ENCODE measurements at regions not wholly inside any gene's neighbourhood (a gene's known extent, or its start where the extent isn't known, plus 50 kb on each side); places are given as distances from the start of the nearest gene placed in this dataset.

DNA sequence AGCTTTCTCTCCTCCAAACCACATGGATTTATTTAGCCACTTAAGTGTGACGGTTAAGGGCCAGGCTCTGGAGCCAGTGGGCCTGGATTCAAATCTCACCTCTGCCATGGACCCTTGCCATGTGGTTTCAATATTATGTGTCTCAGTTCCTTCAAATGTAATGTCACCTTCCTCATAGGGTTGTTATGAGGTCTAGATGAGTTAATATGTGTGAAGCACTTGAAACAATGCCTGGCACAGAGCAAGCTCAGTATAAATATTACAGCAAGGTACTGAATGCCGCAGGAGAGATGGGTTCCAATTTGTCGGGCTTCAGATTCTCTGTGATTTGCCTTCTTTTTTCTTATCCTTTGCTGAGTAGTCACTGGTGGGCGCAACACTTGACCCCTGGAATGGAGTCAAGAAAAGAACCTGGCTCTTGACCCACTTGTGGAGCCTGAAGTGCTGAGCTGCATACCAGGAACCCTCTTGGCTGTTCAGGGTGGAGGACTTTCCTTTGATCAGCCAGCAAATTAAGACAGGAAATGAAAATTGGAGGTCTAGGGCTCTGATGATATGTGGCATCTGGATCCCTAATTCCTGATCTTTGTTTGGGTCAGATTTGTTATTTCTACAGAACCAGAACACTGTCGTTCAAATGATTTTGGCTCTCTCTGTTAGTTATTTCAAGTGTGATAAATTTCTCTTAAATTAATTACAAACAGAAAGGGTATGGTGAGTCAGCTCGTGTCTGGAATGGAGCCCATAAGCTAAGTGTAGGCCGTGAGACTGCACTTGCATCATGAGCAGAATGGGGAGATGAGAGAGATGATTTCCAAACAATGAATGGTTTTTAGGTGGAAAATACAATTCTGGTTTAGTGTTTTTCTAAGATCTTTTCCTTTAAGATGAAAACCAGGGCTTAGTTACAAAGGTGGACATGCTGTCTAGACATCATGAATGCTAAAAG is 293.0 kb downstream of the KCNS3 start:
- POLR2A ChIA-PET, result no interaction called here
- H3K4me3 ChIP-seq (ENCODE audit: low read depth, low read length), result no peak overlapping the region
- H3K27ac ChIP-seq (ENCODE audit: extremely low read depth, low read depth, low read length), result no peak overlapping the region
- TF ChIP-seq ZBTB48 (tag by site-specific recombination; IDR thresholded peaks at IDR 0.05) (no peak), ZBTB17 (tag by site-specific recombination; IDR thresholded peaks at IDR 0.05) (no peak), ZNF133 (tag by site-specific recombination; IDR thresholded peaks at IDR 0.05) (no peak)
- TF ChIP-seq, protein P1, sequence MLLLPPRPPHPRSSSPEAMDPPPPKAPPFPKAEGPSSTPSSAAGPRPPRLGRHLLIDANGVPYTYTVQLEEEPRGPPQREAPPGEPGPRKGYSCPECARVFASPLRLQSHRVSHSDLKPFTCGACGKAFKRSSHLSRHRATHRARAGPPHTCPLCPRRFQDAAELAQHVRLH (tag by site-specific recombination; IDR thresholded peaks at IDR 0.05), result no peak
- H3K4me1 ChIP-seq (ENCODE audit: control insufficient read depth, insufficient read depth, low read length), result no peaks in the 10 kb centered on the region
- H3K36me3 ChIP-seq (ENCODE audit: control insufficient read depth in 2 of 2, insufficient read depth in 1 of 2, low read length in 2 of 2), result no peaks in the 10 kb centered on the region
- H3K9me3 ChIP-seq (ENCODE audit: control insufficient read depth, insufficient read depth, low read depth, low read length), result no peaks in the 10 kb centered on the region
- CTCF ChIA-PET, result interaction anchor here (0.8 to 0.9 kb wide), 2 partner anchors 12 to 323 kb away, joined by 3 read pairs; no protein-coding TSS in a partner anchor

DNA sequence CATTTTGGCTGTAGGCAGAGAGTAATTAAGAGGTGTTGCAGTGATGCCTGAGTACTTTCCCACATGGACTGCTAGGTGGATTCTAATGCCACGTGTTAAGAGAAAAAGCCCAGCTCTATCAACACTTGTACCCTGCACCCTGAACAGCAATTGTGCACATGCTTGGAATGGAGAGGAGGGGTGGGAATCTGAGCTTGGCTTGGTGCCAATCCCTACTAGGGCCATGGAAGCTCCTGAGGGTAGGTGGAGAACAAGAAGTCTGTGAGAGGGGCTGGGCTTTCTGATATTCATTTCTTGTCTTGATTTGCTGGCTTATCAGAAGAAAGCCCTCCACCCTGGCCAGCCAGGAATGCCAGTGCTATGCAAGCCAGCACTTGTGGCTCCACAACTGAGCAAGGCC is 292.2 kb downstream of the KCNS3 start:
- ChIA-PET CTCF (interaction anchor here (0.9 kb wide), 1 partner anchor 12 kb away, joined by 3 read pairs; no protein-coding TSS in a partner anchor), POLR2A (no interaction called here)
- TF ChIP-seq ZNF366 (tag by site-specific recombination; conservative IDR thresholded peaks at IDR 0.05), result no peak
- no peak for TF ChIP-seq ZNF169 (tag by site-specific recombination; IDR thresholded peaks at IDR 0.05)
- no peak for TF ChIP-seq ZNF548 (tag by site-specific recombination; IDR thresholded peaks at IDR 0.05)
- TF ChIP-seq, protein P2, sequence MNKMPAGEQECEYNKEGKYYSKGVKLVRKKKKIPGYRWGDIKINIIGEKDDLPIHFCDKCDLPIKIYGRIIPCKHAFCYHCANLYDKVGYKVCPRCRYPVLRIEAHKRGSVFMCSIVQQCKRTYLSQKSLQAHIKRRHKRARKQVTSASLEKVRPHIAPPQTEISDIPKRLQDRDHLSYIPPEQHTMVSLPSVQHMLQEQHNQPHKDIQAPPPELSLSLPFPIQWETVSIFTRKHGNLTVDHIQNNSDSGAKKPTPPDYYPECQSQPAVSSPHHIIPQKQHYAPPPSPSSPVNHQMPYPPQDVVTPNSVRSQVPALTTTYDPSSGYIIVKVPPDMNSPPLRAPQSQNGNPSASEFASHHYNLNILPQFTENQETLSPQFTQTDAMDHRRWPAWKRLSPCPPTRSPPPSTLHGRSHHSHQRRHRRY (tag by site-specific recombination; IDR thresholded peaks at IDR 0.05), result no peak
- no peak for TF ChIP-seq ZBTB48 (tag by site-specific recombination; IDR thresholded peaks at IDR 0.05)
- TF ChIP-seq, protein P3, sequence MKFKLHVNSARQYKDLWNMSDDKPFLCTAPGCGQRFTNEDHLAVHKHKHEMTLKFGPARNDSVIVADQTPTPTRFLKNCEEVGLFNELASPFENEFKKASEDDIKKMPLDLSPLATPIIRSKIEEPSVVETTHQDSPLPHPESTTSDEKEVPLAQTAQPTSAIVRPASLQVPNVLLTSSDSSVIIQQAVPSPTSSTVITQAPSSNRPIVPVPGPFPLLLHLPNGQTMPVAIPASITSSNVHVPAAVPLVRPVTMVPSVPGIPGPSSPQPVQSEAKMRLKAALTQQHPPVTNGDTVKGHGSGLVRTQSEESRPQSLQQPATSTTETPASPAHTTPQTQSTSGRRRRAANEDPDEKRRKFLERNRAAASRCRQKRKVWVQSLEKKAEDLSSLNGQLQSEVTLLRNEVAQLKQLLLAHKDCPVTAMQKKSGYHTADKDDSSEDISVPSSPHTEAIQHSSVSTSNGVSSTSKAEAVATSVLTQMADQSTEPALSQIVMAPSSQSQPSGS (tag by site-specific recombination; IDR thresholded peaks at IDR 0.05; ENCODE audit: low read depth), result no peak
- TF ChIP-seq ZNF670 (tag by site-specific recombination; IDR thresholded peaks at IDR 0.05; ENCODE audit: low read depth), result no peak
- TF ChIP-seq KLF1 (tag by site-specific recombination; IDR thresholded peaks at IDR 0.05), result no peak
- TF ChIP-seq ZNF791 (tag by site-specific recombination; IDR thresholded peaks at IDR 0.05), result no peak
- TF ChIP-seq ZNF677 (tag by site-specific recombination; IDR thresholded peaks at IDR 0.05), result no peak
- no peak for TF ChIP-seq ZNF76 (tag by site-specific recombination; IDR thresholded peaks at IDR 0.05; ENCODE audit: borderline replicate concordance, low read depth)
- TF ChIP-seq GLI2 (tag by site-specific recombination; IDR thresholded peaks at IDR 0.05; ENCODE audit: borderline replicate concordance, low read depth), result no peak
- TF ChIP-seq ZNF350 (tag by site-specific recombination; IDR thresholded peaks at IDR 0.05), result no peak
- TF ChIP-seq, protein P4, sequence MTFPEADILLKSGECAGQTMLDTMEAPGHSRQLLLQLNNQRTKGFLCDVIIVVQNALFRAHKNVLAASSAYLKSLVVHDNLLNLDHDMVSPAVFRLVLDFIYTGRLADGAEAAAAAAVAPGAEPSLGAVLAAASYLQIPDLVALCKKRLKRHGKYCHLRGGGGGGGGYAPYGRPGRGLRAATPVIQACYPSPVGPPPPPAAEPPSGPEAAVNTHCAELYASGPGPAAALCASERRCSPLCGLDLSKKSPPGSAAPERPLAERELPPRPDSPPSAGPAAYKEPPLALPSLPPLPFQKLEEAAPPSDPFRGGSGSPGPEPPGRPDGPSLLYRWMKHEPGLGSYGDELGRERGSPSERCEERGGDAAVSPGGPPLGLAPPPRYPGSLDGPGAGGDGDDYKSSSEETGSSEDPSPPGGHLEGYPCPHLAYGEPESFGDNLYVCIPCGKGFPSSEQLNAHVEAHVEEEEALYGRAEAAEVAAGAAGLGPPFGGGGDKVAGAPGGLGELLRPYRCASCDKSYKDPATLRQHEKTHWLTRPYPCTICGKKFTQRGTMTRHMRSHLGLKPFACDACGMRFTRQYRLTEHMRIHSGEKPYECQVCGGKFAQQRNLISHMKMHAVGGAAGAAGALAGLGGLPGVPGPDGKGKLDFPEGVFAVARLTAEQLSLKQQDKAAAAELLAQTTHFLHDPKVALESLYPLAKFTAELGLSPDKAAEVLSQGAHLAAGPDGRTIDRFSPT (tag by site-specific recombination; IDR thresholded peaks at IDR 0.05), result no peak
- TF ChIP-seq, protein P5, sequence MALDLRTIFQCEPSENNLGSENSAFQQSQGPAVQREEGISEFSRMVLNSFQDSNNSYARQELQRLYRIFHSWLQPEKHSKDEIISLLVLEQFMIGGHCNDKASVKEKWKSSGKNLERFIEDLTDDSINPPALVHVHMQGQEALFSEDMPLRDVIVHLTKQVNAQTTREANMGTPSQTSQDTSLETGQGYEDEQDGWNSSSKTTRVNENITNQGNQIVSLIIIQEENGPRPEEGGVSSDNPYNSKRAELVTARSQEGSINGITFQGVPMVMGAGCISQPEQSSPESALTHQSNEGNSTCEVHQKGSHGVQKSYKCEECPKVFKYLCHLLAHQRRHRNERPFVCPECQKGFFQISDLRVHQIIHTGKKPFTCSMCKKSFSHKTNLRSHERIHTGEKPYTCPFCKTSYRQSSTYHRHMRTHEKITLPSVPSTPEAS (tag by site-specific recombination; IDR thresholded peaks at IDR 0.05), result no peak
- no peak for TF ChIP-seq SP3 (tag by site-specific recombination; IDR thresholded peaks at IDR 0.05)
- no peak for TF ChIP-seq KLF9 (tag by site-specific recombination; IDR thresholded peaks at IDR 0.05; ENCODE audit: low read depth)
- TF ChIP-seq ZNF335 (tag by site-specific recombination; conservative IDR thresholded peaks at IDR 0.05), result no peak

More for the DNA sequence above, 292.2 kb downstream of the KCNS3 start:
- H3K9me3 ChIP-seq (ENCODE audit: control insufficient read depth, insufficient read depth, low read depth, low read length), result no peaks in the 10 kb centered on the region
- no peaks in the 10 kb centered on the region for H3K36me3 ChIP-seq (ENCODE audit: control insufficient read depth in 2 of 2, insufficient read depth in 1 of 2, low read length in 2 of 2)
- H3K27ac ChIP-seq (ENCODE audit: extremely low read depth, low read depth, low read length), result no peak overlapping the region
- no peaks in the 10 kb centered on the region for H3K4me1 ChIP-seq (ENCODE audit: control insufficient read depth, insufficient read depth, low read length)
- no peak overlapping the region for H3K4me3 ChIP-seq (ENCODE audit: low read depth, low read length)

Data from HEK293 (cell line).